ENCODE measurements at regions not wholly inside any gene's neighbourhood (a gene's known extent, or its start where the extent isn't known, plus 50 kb on each side); places are given as distances from the start of the nearest gene placed in this dataset.
A peak's percentile ranks its signal among the peaks of the same experiment; 100 is the strongest.
"Not testable (repeated sequence)": the region's sequence is repeated elsewhere in the genome, so short reads cannot be mapped to it uniquely, and the experiment has no call there.

DNA sequence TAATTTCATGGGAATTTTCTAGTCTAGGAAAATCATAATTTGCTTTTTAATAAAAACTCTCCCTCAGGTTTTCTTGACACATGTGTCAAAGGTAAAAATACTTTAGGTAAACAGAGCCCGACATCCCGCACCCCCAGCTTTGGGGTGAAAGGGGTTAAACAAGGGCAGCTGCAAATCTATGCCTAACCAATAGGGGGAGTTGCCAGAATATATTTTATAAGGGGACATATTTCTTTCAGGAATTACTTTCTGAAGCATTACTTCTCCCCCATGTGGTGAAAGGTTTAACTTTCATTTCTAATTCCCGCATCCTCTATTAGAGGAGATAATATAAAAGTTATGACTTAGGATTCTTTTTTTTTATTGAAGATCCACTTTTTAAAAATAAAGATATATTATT, 53.9 kb upstream of the HEPH start:
- peak in 1 of 2 donors; percentile 0 for DNase-seq
- Mint-ChIP-seq H3K27me3 (ENCODE audit: low read depth) (peaks cover 27% of the 10 kb centered on the region), H3K27ac (no peak overlapping the region)

GRCh38 chrX:66107860-66108259, 56.2 kb upstream of the HEPH start:
- peaks cover 39% of the 10 kb centered on the region for H3K27me3 Mint-ChIP-seq (ENCODE audit: low read depth)
- H3K9me3 Mint-ChIP-seq; H3K4me3 Mint-ChIP-seq; H3K27ac Mint-ChIP-seq; ATAC-seq (replicated peaks in 1 of 2); DNase-seq; H3K4me1 Mint-ChIP-seq (ENCODE audit: low read depth); H3K36me3 Mint-ChIP-seq (ENCODE audit: insufficient read depth in 2 of 2): not testable (repeated sequence)

More for the DNA sequence above, 53.9 kb upstream of the HEPH start:
- H3K9me3 Mint-ChIP-seq, result peaks cover 0 to 4% of the 10 kb centered on the region in 2 donors
- H3K4me1 Mint-ChIP-seq (ENCODE audit: low read depth), result no peaks in the 10 kb centered on the region
- H3K4me3 Mint-ChIP-seq, result no peak overlapping the region
- H3K36me3 Mint-ChIP-seq (ENCODE audit: insufficient read depth in 2 of 2), result peaks cover 0 to 3% of the 10 kb centered on the region in 2 donors
- no peak for ATAC-seq (replicated peaks in 1 of 2)

DNA sequence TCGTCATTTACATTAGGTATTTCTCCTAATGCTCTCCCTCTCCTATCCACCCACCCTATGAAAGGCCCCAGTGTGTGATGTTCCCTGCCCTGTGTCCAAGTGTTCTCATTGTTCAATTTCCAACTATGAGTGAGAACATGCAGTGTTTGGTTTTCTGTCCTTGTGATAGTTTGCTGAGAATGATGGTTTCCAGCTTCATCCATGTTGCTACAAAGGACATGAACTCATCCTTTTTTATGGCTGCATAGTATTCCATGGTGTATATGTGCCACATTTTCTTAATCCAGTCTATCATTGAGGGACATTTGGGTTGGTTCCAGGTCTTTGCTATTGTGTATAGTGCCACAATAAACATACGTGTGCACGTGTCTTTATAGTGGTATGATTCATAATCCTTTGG, 61.6 kb upstream of the HEPH start:
- H3K27me3 Mint-ChIP-seq (ENCODE audit: low read depth), result peaks cover 33% of the 10 kb centered on the region
- not testable (repeated sequence) for ATAC-seq (replicated peaks in 1 of 2); H3K27ac Mint-ChIP-seq; H3K9me3 Mint-ChIP-seq; H3K36me3 Mint-ChIP-seq (ENCODE audit: insufficient read depth in 2 of 2); H3K4me3 Mint-ChIP-seq; DNase-seq; H3K4me1 Mint-ChIP-seq (ENCODE audit: low read depth)

- Mint-ChIP-seq H3K27ac (no peak overlapping the region), H3K4me3 (no peak overlapping the region), H3K27me3 (ENCODE audit: low read depth) (peaks cover 9% of the 10 kb centered on the region), H3K9me3 (peaks cover 0 to 1% of the 10 kb centered on the region in 2 donors), H3K36me3 (ENCODE audit: insufficient read depth in 2 of 2) (peaks cover 0 to 4% of the 10 kb centered on the region in 2 donors), H3K4me1 (ENCODE audit: low read depth) (no peaks in the 10 kb centered on the region)
- no peak for DNase-seq
- ATAC-seq (replicated peaks in 1 of 2), result peak in 1 of 2 donors; percentile 49
These were observed 58.3 kb upstream of the VSIG4 start for GRCh38 chrX:66098162-66098561.

DNA sequence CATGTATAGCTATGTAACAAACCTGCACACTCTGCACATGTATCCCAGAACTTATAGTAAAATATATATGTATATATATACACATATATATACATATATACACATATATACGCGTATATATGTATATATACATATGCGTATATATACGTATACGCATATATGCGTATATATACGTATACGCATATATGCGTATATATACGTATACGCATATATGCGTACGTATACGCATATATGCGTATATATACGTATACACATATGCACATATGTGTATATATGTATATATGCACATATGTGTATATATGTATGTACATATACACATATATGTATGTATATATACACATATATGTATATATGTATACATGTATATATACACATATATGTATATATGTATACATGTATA, 57.1 kb upstream of the VSIG4 start:
- not testable (repeated sequence) for H3K4me3 Mint-ChIP-seq; H3K4me1 Mint-ChIP-seq (ENCODE audit: low read depth); DNase-seq; ATAC-seq (replicated peaks in 1 of 2); H3K36me3 Mint-ChIP-seq (ENCODE audit: insufficient read depth in 2 of 2); H3K9me3 Mint-ChIP-seq; H3K27ac Mint-ChIP-seq
- peaks cover 16% of the 10 kb centered on the region for H3K27me3 Mint-ChIP-seq (ENCODE audit: low read depth)

GRCh38 chrX:66090004-66090403, 50.1 kb upstream of the VSIG4 start:
- not testable (repeated sequence) for ATAC-seq (replicated peaks in 1 of 2)

More at GRCh38 chrX:66090004-66090403, 50.1 kb upstream of the VSIG4 start:
- H3K9me3 Mint-ChIP-seq; H3K36me3 Mint-ChIP-seq (ENCODE audit: insufficient read depth in 2 of 2); DNase-seq; H3K4me1 Mint-ChIP-seq (ENCODE audit: low read depth); H3K27ac Mint-ChIP-seq; H3K4me3 Mint-ChIP-seq: not testable (repeated sequence)
- peaks cover 26% of the 10 kb centered on the region for H3K27me3 Mint-ChIP-seq (ENCODE audit: low read depth)

Measured in activated T-cell treated with anti-CD3 and anti-CD28 coated beads, Interleukin-2, amount 50 U/mL, for 72 hours (primary cell).